ENCODE measurements at regions not wholly inside any gene's neighbourhood (a gene's known extent, or its start where the extent isn't known, plus 50 kb on each side); places are given as distances from the start of the nearest gene placed in this dataset.

DNA sequence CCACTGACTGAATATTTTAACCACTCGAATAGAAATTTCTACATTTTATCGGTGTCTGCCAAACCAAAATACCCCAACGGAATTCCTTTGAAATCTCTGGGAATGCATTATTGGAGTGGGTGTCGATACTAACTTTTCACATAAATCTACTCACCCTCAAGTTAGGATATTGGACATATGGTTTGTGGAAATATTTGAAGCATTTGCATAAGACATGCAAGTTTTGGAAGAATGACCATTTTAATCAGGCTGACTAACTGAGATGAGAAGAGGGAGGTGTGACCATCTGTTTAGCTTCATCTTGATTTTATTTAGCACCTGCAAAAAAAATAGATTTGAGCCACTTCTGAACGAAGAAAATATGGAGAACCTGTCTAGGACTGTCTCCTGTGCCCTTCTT, 61.2 kb downstream of the KLF6 start:
- no peak overlapping the region for H3K27ac Mint-ChIP-seq
- no peak for DNase-seq (ENCODE audit: low spot score, unreplicated experiment)
- H3K4me3 Mint-ChIP-seq (ENCODE audit: low read depth): no peak overlapping the region
- TF ChIP-seq, protein P1, sequence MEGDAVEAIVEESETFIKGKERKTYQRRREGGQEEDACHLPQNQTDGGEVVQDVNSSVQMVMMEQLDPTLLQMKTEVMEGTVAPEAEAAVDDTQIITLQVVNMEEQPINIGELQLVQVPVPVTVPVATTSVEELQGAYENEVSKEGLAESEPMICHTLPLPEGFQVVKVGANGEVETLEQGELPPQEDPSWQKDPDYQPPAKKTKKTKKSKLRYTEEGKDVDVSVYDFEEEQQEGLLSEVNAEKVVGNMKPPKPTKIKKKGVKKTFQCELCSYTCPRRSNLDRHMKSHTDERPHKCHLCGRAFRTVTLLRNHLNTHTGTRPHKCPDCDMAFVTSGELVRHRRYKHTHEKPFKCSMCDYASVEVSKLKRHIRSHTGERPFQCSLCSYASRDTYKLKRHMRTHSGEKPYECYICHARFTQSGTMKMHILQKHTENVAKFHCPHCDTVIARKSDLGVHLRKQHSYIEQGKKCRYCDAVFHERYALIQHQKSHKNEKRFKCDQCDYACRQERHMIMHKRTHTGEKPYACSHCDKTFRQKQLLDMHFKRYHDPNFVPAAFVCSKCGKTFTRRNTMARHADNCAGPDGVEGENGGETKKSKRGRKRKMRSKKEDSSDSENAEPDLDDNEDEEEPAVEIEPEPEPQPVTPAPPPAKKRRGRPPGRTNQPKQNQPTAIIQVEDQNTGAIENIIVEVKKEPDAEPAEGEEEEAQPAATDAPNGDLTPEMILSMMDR (IDR thresholded peaks at IDR 0.05; ENCODE audit: unreplicated experiment): no peak
- H3K27me3 Mint-ChIP-seq: peaks cover 14% of the 10 kb centered on the region
- peaks cover 3% of the 10 kb centered on the region for H3K4me1 Mint-ChIP-seq (ENCODE audit: low read depth)
- H3K36me3 Mint-ChIP-seq (ENCODE audit: insufficient read depth): no peaks in the 10 kb centered on the region
- H3K9me3 Mint-ChIP-seq (ENCODE audit: low read depth): peaks cover 3% of the 10 kb centered on the region

DNA sequence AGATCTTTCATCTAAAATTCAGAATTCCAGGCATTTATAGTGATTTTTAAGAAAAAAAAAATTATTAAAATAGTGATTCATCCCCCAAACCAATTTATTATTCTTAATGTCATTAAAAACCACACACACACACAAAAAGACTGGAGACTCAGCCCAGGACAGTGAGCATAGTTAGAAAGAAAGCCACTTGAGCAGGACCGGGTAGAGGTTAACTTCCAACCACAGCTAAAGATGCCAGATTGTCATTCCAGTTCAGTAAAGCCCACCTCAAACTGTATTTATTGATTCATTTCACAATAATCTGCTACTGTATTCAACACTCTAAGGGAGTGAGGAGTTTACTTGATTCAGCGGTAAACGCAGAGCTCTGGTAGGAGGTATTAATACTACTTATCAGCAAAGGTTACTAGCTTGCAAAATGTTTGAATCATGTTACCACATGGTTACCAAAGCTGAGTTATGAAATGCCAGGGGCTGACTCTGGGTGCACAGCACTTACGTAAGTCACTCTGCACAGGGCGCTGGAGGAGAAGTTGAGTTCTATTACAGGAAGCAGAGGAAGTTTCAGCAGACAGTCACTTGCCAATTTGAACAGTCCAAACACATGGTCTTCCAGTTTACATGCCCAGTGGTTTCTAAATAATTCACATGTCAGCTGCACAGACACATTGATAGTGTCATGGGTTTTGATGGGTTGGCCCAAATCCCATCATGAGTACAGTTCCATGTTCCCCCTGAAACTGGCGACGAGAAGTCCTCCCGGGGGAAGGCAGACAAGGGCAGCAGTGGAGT, 64.6 kb downstream of the KLF6 start:
- TF ChIP-seq, protein P1 (IDR thresholded peaks at IDR 0.05; ENCODE audit: unreplicated experiment): no peak
- Mint-ChIP-seq H3K4me3 (ENCODE audit: low read depth) (no peak overlapping the region), H3K36me3 (ENCODE audit: insufficient read depth) (no peaks in the 10 kb centered on the region), H3K9me3 (ENCODE audit: low read depth) (no peaks in the 10 kb centered on the region), H3K4me1 (ENCODE audit: low read depth) (peaks cover 3% of the 10 kb centered on the region), H3K27me3 (peaks cover 15% of the 10 kb centered on the region), H3K27ac (no peak overlapping the region)
- no peak for DNase-seq (ENCODE audit: low spot score, unreplicated experiment)

DNA sequence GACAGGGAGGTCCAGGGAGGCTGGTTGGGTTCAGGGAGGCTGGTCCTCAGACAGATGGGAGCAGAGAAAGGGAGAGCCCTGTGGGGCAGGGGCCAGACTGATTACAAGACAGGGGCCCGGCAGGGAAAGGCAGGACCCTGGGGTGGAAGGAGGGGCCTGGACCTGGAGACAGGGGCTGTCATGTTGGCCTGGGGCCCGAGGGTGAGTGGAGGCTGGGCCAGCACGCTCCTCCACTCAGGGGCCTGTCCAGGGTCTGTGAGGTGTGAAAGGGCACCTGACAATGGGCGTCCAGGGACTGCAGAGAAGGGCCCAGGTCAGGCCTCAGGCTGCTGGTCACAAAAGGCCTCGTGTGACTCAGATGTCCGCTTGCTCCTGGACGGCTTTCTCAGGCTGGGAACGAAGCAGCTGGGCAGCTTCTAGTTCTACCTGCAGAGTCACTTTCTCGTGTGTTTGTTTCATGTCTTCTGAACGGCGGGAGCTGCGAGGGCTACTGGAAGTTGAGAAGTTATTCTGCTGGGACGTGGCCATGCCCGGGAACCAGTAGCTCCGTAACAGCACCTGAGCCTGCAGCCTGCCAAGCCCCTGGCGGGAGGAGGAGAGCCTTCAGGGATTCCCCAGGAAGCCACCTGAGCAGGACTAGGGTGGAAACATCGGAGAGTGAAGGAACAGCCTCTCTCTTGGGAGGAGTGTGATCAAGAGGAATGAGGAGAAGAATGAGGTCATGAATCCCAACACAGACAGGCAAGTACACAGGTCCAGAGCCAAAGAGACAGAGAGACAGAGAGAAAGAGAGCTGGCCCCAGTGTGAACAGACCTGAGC, 65.8 kb downstream of the KLF6 start:
- Mint-ChIP-seq H3K36me3 (ENCODE audit: insufficient read depth) (no peaks in the 10 kb centered on the region), H3K4me3 (ENCODE audit: low read depth) (no peak overlapping the region), H3K4me1 (ENCODE audit: low read depth) (peaks cover 3% of the 10 kb centered on the region), H3K9me3 (ENCODE audit: low read depth) (no peaks in the 10 kb centered on the region), H3K27me3 (peaks cover 19% of the 10 kb centered on the region), H3K27ac (no peak overlapping the region)
- DNase-seq (ENCODE audit: low spot score, unreplicated experiment): no peak
- TF ChIP-seq, protein P1 (IDR thresholded peaks at IDR 0.05; ENCODE audit: unreplicated experiment): no peak

DNA sequence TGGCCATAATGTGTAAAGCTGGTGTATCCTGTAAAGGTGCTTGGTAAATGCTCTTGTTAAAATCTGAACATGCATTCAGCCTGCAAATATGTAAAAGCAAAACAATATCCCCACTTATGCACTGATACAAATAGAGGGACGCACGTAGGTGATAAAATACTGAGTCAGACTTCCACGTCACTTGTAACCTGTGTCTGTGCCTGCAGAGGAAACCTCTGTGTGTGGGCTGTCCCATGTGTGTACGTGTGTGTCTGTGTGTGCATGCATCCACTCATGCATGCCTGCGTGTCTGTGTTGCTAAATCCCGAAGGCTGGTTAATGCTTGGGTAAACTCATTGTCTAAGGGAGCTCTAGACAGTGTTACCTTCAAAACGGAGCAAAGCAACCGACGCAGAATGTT, 68.9 kb downstream of the KLF6 start:
- Mint-ChIP-seq H3K9me3 (ENCODE audit: low read depth) (peaks cover 15% of the 10 kb centered on the region), H3K4me1 (ENCODE audit: low read depth) (peaks cover 3% of the 10 kb centered on the region), H3K4me3 (ENCODE audit: low read depth) (no peak overlapping the region), H3K36me3 (ENCODE audit: insufficient read depth) (no peaks in the 10 kb centered on the region), H3K27me3 (peaks cover 19% of the 10 kb centered on the region), H3K27ac (no peak overlapping the region)
- no peak for DNase-seq (ENCODE audit: low spot score, unreplicated experiment)
- TF ChIP-seq, protein P1 (IDR thresholded peaks at IDR 0.05; ENCODE audit: unreplicated experiment): no peak

DNA sequence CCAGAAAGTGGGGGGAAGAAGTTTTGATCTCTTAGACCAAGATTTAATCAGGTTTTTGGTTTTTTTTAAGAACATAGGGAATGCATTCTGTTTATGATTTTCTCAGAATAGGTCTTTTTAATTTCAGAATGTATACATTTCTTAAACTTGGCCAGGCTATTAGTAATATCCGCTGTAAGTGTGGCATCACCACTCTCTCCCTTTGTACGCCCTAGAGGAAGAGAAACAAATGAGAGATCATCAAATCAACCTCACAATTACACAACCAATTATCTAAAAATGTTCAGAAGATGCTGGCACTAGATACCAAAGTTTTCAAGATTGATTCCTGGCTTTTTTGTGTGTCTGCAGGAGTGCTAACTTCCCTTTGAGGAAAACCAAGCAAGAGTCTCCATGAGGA, 70.0 kb downstream of the KLF6 start:
- TF ChIP-seq, protein P1 (IDR thresholded peaks at IDR 0.05; ENCODE audit: unreplicated experiment): no peak
- Mint-ChIP-seq H3K27ac (no peak overlapping the region), H3K9me3 (ENCODE audit: low read depth) (peaks cover 17% of the 10 kb centered on the region), H3K27me3 (peaks cover 12% of the 10 kb centered on the region), H3K36me3 (ENCODE audit: insufficient read depth) (no peaks in the 10 kb centered on the region), H3K4me1 (ENCODE audit: low read depth) (peaks cover 7% of the 10 kb centered on the region), H3K4me3 (ENCODE audit: low read depth) (no peak overlapping the region)
- no peak for DNase-seq (ENCODE audit: low spot score, unreplicated experiment)
